ENCODE measurements at regions not wholly inside any gene's neighbourhood (a gene's known extent, or its start where the extent isn't known, plus 50 kb on each side); places are given as distances from the start of the nearest gene placed in this dataset.

GRCh38 chr10:120983721-120984120 is 132.6 kb downstream of the WDR11 start:
- no peak for FAIRE-seq

GRCh38 chr10:120984221-120984620 is 133.1 kb downstream of the WDR11 start:
- FAIRE-seq: no peak

GRCh38 chr10:120987359-120987758 is 136.2 kb downstream of the WDR11 start:
- no peak for FAIRE-seq

- FAIRE-seq: no peak
These were observed 137.6 kb downstream of the WDR11 start for GRCh38 chr10:120988751-120989150.

GRCh38 chr10:120989279-120989678 is 138.1 kb downstream of the WDR11 start:
- FAIRE-seq: no peak

- no peak for FAIRE-seq
These were observed 138.9 kb downstream of the WDR11 start for GRCh38 chr10:120989996-120990598.

- FAIRE-seq: no peak
These were observed 139.7 kb downstream of the WDR11 start for GRCh38 chr10:120990831-120991230.

GRCh38 chr10:120993089-120993488 is 141.9 kb downstream of the WDR11 start:
- FAIRE-seq: no peak

- FAIRE-seq: no peak
These were observed 144.6 kb downstream of the WDR11 start for GRCh38 chr10:120995768-120996167.

- no peak for FAIRE-seq
These were observed 145.4 kb downstream of the WDR11 start for GRCh38 chr10:120996456-120997034.

- FAIRE-seq: no peak
These were observed 146.2 kb downstream of the WDR11 start for GRCh38 chr10:120997313-120997712.

GRCh38 chr10:120997756-120998155 is 146.6 kb downstream of the WDR11 start:
- FAIRE-seq: no peak

- FAIRE-seq: no peak
These were observed 147.1 kb downstream of the WDR11 start for GRCh38 chr10:120998251-120998650.

- FAIRE-seq: no peak
These were observed 147.7 kb downstream of the WDR11 start for GRCh38 chr10:120998782-120999285.

GRCh38 chr10:120999868-121000267 is 148.7 kb downstream of the WDR11 start:
- FAIRE-seq: no peak

- no peak for FAIRE-seq
These were observed 151.5 kb downstream of the WDR11 start for GRCh38 chr10:121002586-121003205.

GRCh38 chr10:121005948-121006587 is 154.9 kb downstream of the WDR11 start:
- FAIRE-seq: no peak

GRCh38 chr10:121007264-121007663 is 156.1 kb downstream of the WDR11 start:
- no peak for FAIRE-seq

- FAIRE-seq: no peak
These were observed 164.8 kb downstream of the WDR11 start for GRCh38 chr10:121015916-121016315.

GRCh38 chr10:121024905-121025584 is 173.9 kb downstream of the WDR11 start:
- FAIRE-seq: no peak

GRCh38 chr10:121025731-121026130 is 174.6 kb downstream of the WDR11 start:
- no peak for FAIRE-seq

- FAIRE-seq: no peak
These were observed 176.2 kb downstream of the WDR11 start for GRCh38 chr10:121027371-121027770.

GRCh38 chr10:121032460-121032859 is 181.3 kb downstream of the WDR11 start:
- no peak for FAIRE-seq
